ENCODE measurements at regions not wholly inside any gene's neighbourhood (a gene's known extent, or its start where the extent isn't known, plus 50 kb on each side); places are given as distances from the start of the nearest gene placed in this dataset.

DNA sequence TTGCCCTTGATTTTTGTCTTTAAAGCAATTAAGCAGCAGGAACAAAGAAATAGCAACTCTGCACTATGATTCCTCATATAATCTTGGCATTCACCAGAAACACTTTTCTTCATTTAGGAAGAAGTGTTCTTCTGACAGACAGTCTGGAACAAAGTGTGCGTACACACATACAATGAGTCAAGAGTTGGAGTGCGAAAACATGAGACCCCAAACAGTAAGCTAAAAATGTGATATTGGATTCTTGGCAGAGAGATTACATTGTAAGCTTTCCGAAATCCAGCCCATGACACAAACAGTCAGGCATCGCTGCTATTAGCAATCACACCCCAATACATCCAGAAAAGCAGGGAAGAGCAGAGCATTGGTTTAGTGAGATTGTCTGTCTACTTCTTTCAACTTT lies 306.7 kb upstream of the TBC1D5 start:
- no peaks in the 10 kb centered on the region for H3K79me2 ChIP-seq (ENCODE audit: control insufficient read depth, insufficient read depth, low read length)
- H3K4me3 ChIP-seq (ENCODE audit: control insufficient read depth in 2 of 3, extremely low read depth in 1 of 3, insufficient read depth in 2 of 3, low read depth in 1 of 3, low read length in 3 of 3), result no peak overlapping the region
- TF ChIP-seq, protein P1, sequence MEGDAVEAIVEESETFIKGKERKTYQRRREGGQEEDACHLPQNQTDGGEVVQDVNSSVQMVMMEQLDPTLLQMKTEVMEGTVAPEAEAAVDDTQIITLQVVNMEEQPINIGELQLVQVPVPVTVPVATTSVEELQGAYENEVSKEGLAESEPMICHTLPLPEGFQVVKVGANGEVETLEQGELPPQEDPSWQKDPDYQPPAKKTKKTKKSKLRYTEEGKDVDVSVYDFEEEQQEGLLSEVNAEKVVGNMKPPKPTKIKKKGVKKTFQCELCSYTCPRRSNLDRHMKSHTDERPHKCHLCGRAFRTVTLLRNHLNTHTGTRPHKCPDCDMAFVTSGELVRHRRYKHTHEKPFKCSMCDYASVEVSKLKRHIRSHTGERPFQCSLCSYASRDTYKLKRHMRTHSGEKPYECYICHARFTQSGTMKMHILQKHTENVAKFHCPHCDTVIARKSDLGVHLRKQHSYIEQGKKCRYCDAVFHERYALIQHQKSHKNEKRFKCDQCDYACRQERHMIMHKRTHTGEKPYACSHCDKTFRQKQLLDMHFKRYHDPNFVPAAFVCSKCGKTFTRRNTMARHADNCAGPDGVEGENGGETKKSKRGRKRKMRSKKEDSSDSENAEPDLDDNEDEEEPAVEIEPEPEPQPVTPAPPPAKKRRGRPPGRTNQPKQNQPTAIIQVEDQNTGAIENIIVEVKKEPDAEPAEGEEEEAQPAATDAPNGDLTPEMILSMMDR (optimal IDR thresholded peaks at IDR 0.05 in 1 of 3, IDR thresholded peaks at IDR 0.05 in 1 of 3, conservative IDR thresholded peaks at IDR 0.05 in 1 of 3; ENCODE audit: extremely low read depth in 1 of 3, insufficient read depth in 2 of 3, low read length in 3 of 3), result no peak
- TF ChIP-seq EZH2 (IDR thresholded peaks at IDR 0.05; ENCODE audit: low read length), result no peak
- dilution Hi-C loops (cut with MboI; ENCODE audit: extremely low pct_ligation_motif_present, low sequenced_read_pairs), result no loop called here
- no peak overlapping the region for H3K4me2 ChIP-seq (ENCODE audit: control insufficient read depth, extremely low read depth, insufficient read depth, low read depth, low read length)
- no peaks in the 10 kb centered on the region for H3K9me3 ChIP-seq (ENCODE audit: control insufficient read depth, low read depth, low read length)
- H2AFZ ChIP-seq (ENCODE audit: control insufficient read depth, low read length), result no peak overlapping the region
- H3K9ac ChIP-seq (ENCODE audit: control insufficient read depth, extremely low read depth, insufficient read depth, low read length), result no peak overlapping the region
- no peaks in the 10 kb centered on the region for H3K27me3 ChIP-seq (ENCODE audit: control insufficient read depth, extremely low read depth, insufficient read depth, low read length)
- DNase-seq (ENCODE audit: low read depth, low spot score) (no peak), FAIRE-seq (no peak)
- H3K36me3 ChIP-seq (ENCODE audit: control insufficient read depth in 2 of 2, extremely low read depth in 1 of 2, insufficient read depth in 2 of 2, low read length in 2 of 2), result no peaks in the 10 kb centered on the region
- H3K27ac ChIP-seq (ENCODE audit: control insufficient read depth, insufficient read depth, low read length), result no peak overlapping the region
- H3K4me1 ChIP-seq (ENCODE audit: control insufficient read depth, extremely low read depth, insufficient read depth, low read length), result no peaks in the 10 kb centered on the region
- H4K20me1 ChIP-seq (ENCODE audit: control insufficient read depth, extremely low read depth, insufficient read depth, low read length), result no peaks in the 10 kb centered on the region
- no peaks in the 10 kb centered on the region for H3K9me1 ChIP-seq (ENCODE audit: control insufficient read depth, extremely low read depth, insufficient read depth, low read length)

DNA sequence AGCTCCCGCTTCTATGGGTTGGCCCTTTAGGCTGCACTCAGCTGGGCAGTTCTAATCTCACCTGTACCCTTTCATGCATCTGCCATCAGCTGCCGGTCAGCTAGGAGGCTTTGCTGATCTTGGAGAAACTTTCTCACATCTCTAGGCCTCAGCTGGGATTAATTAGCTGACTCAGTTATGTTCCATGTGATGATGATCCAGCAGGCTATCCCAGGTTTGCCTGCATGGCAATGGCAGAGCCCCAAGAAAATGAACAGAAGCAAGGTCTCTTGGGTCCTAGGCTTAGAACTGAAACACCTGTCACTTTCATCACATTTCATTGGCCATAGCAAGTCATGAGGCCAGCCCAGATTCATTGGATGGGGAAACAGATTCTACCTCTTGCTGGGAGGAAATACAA lies 304.6 kb upstream of the TBC1D5 start:
- Histone ChIP-seq H3K79me2 (ENCODE audit: control insufficient read depth, insufficient read depth, low read length) (no peaks in the 10 kb centered on the region), H3K4me2 (ENCODE audit: control insufficient read depth, extremely low read depth, insufficient read depth, low read depth, low read length) (no peak overlapping the region), H3K4me3 (ENCODE audit: control insufficient read depth in 2 of 3, extremely low read depth in 1 of 3, insufficient read depth in 2 of 3, low read depth in 1 of 3, low read length in 3 of 3) (no peak overlapping the region), H3K9me3 (ENCODE audit: control insufficient read depth, low read depth, low read length) (no peaks in the 10 kb centered on the region), H2AFZ (ENCODE audit: control insufficient read depth, low read length) (no peak overlapping the region), H3K4me1 (ENCODE audit: control insufficient read depth, extremely low read depth, insufficient read depth, low read length) (no peaks in the 10 kb centered on the region), H3K27ac (ENCODE audit: control insufficient read depth, insufficient read depth, low read length) (no peak overlapping the region), H3K9ac (ENCODE audit: control insufficient read depth, extremely low read depth, insufficient read depth, low read length) (no peak overlapping the region), H4K20me1 (ENCODE audit: control insufficient read depth, extremely low read depth, insufficient read depth, low read length) (no peaks in the 10 kb centered on the region), H3K36me3 (ENCODE audit: control insufficient read depth in 2 of 2, extremely low read depth in 1 of 2, insufficient read depth in 2 of 2, low read length in 2 of 2) (no peaks in the 10 kb centered on the region), H3K9me1 (ENCODE audit: control insufficient read depth, extremely low read depth, insufficient read depth, low read length) (no peaks in the 10 kb centered on the region), H3K27me3 (ENCODE audit: control insufficient read depth, extremely low read depth, insufficient read depth, low read length) (no peaks in the 10 kb centered on the region)
- no peak for DNase-seq (ENCODE audit: low read depth, low spot score)
- no peak for FAIRE-seq
- TF ChIP-seq, protein P1 (optimal IDR thresholded peaks at IDR 0.05 in 1 of 3, IDR thresholded peaks at IDR 0.05 in 1 of 3, conservative IDR thresholded peaks at IDR 0.05 in 1 of 3; ENCODE audit: extremely low read depth in 1 of 3, insufficient read depth in 2 of 3, low read length in 3 of 3), result no peak
- TF ChIP-seq EZH2 (IDR thresholded peaks at IDR 0.05; ENCODE audit: low read length), result no peak
- dilution Hi-C loops (cut with MboI; ENCODE audit: extremely low pct_ligation_motif_present, low sequenced_read_pairs), result no loop called here
